ENCODE measurements at regions not wholly inside any gene's neighbourhood (a gene's known extent, or its start where the extent isn't known, plus 50 kb on each side); places are given as distances from the start of the nearest gene placed in this dataset.
"Not testable (repeated sequence)": the region's sequence is repeated elsewhere in the genome, so short reads cannot be mapped to it uniquely, and the experiment has no call there.

DNA sequence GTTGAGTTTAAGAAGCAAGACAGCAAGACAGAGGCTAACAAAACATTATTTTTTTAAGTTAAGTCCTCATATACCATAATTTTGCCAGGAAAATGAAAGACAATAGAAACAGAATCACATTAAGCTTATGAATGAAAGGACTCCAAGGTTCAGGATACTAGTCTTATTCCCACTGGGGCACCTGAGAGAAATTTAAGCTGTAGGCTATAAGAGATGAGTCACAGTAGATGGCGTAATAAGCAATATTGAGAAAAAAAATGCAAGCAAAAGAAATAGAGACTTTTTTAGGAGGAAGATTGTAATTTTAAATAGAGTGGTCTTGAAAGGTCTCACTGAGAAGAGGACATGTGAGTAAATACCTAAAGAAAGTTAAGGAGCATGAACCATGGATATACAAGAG is 57.1 kb upstream of the KIF2B start:
- no peaks in the 10 kb centered on the region for H3K4me1 Mint-ChIP-seq
- DNase-seq = no peak
- no peak overlapping the region for H3K27ac Mint-ChIP-seq
- H3K9me3 Mint-ChIP-seq = peaks cover 14% of the 10 kb centered on the region
- H3K4me3 Mint-ChIP-seq = no peak overlapping the region
- CTCF ChIA-PET = no interaction called here
- no peaks in the 10 kb centered on the region for H3K36me3 Mint-ChIP-seq
- no peaks in the 10 kb centered on the region for H3K27me3 Mint-ChIP-seq

DNA sequence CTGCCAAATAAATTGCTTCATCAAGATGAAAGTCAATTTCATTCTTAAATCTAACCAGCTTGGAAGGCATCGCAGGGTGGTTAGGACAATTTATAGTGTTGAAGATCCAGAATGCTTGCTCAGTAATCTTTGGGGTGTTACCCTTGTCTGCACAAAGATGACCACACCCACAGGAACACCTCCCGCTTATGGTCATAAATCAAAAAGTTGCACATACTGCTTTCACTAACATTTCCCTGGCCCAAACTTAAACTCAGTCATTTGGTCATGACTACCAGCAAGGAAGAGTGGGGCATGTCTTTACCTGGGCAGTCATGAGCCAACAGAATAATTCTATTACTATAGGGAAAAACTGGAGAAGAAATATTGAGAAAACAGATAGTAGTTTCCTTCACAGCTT is 57.6 kb upstream of the KIF2B start:
- CTCF ChIA-PET = no interaction called here
- Mint-ChIP-seq H3K36me3 (no peaks in the 10 kb centered on the region), H3K27ac (no peak overlapping the region), H3K9me3 (peaks cover 14% of the 10 kb centered on the region), H3K4me1 (no peaks in the 10 kb centered on the region), H3K4me3 (no peak overlapping the region), H3K27me3 (no peaks in the 10 kb centered on the region)
- no peak for DNase-seq

DNA sequence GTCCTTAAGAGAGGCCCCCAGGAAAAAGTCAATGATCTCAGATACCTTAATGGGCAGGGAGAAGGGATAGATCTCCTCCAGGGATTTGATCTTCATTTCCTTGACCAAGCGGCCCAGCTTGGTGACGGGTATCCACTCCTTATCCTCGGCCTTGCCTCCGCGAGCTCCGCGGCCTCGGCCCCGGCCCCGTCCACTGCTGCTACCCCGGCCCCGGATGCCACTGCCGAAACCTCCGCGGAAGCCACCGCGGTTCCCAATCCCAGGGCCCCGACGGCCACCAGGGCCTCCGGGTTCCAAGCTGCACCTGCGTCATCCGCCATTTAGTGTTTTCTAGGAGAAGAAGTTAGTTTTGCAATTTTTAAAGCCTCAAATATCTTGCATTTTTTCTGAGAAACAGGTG is 65.2 kb upstream of the KIF2B start:
- Mint-ChIP-seq H3K36me3 (no peaks in the 10 kb centered on the region), H3K27me3 (no peaks in the 10 kb centered on the region), H3K4me1 (no peaks in the 10 kb centered on the region), H3K9me3 (peaks cover 5% of the 10 kb centered on the region), H3K27ac (no peak overlapping the region), H3K4me3 (no peak overlapping the region)
- CTCF ChIA-PET = no interaction called here
- no peak for DNase-seq

DNA sequence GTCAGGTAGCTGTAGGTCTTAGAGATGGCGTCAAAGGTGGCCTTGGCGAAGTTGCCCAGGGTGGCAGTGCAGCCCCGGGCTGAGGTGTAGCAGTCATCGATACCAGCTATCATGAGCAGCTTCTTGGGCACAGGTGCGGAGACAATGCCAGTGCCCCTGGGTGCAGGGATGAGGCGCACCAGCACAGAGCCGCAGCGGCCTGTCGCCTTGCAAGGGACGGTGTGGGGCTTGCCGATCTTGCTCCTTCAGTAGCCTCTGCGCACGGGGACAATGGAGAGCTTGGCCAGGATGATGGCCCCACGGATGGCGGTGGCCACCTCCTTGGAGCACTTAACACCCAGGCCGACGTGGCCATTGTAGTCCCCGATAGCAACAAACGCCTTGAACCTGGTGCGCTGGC is 65.6 kb upstream of the KIF2B start:
- CTCF ChIA-PET = not testable (repeated sequence)

DNA sequence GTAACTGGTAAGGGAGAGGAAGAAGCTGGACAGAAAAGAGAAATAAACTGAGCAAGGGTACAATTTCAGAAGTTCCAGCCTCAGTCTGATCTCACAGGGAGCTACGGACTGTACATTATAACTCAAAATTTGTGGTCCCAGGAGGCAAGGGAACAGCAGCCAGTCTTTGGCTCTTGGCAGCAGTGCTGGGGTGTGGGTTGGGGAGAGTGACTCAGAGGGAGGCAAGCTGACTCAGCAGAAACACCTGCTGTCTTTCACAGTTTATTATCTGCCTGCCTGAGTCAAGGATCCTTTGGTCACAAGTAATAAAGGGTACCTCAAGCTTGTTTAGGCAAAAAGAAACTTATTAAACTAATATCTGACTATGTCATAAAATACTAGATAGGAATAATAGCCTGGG is 73.5 kb upstream of the KIF2B start:
- peaks cover 8% of the 10 kb centered on the region for H3K9me3 Mint-ChIP-seq
- H3K36me3 Mint-ChIP-seq = no peaks in the 10 kb centered on the region
- no peak overlapping the region for H3K4me3 Mint-ChIP-seq
- no peaks in the 10 kb centered on the region for H3K4me1 Mint-ChIP-seq
- CTCF ChIA-PET = no interaction called here
- no peaks in the 10 kb centered on the region for H3K27me3 Mint-ChIP-seq
- H3K27ac Mint-ChIP-seq = no peak overlapping the region
- no peak for DNase-seq

More for the DNA sequence above, 65.6 kb upstream of the KIF2B start:
- H3K36me3 Mint-ChIP-seq, DNase-seq, H3K4me3 Mint-ChIP-seq, H3K4me1 Mint-ChIP-seq, H3K27me3 Mint-ChIP-seq, H3K9me3 Mint-ChIP-seq, H3K27ac Mint-ChIP-seq: not testable (repeated sequence)

DNA sequence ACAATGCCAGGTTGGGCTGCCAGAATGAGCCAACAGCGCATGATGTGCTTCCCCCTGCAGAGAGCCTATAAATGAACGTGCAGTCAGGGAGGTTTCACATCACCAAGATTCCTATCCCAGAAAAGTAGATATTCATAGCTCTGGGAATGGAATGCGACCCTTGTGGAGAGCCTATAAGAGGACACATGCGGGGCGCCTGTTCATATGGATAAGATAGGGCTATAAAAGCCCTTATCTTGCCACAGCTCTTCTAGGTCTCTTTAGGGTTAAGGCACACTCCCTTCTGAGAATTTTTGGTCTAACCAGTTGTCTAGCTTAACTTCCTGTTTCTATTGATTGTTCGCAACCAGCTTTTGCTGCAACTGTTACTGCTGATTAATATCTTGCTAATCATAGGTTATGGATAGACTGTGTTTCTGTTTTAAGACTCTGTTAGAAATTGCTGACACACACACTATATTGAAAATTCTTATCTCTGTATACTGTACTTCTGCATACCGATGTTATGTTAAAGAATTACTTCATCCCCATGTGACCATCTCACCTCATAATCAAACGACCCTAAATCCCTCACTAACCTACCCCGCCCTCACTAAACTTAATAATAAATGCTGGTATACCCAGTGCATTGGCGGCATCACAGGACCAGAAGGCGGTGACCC is 74.4 kb upstream of the KIF2B start:
- CTCF ChIA-PET, H3K9me3 Mint-ChIP-seq, H3K27me3 Mint-ChIP-seq, H3K27ac Mint-ChIP-seq, H3K36me3 Mint-ChIP-seq, H3K4me3 Mint-ChIP-seq, H3K4me1 Mint-ChIP-seq, DNase-seq: not testable (repeated sequence)

DNA sequence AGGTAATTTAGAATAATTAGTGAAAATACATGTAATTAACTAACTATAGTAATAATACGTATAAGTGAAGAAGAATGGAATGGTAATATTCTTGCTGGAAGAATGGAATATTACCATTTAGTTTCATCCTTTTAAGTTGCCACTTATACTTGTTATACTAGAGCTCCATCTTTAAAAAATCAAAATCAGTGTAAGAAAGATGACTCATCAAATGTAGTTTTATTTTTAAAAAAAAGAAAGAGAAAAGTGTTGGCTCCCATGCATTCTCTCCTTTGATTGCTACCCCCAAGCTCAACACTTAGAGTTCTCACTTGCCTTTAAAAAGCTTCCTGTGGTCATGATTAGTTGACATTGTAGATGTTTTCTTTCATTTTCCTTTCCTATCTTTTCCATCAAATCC is 82.4 kb upstream of the KIF2B start:
- no peaks in the 10 kb centered on the region for H3K4me1 Mint-ChIP-seq
- no peaks in the 10 kb centered on the region for H3K36me3 Mint-ChIP-seq
- H3K4me3 Mint-ChIP-seq = no peak overlapping the region
- no peak overlapping the region for H3K27ac Mint-ChIP-seq
- peaks cover 5% of the 10 kb centered on the region for H3K9me3 Mint-ChIP-seq
- no peaks in the 10 kb centered on the region for H3K27me3 Mint-ChIP-seq
- DNase-seq = no peak
- CTCF ChIA-PET = no interaction called here

DNA sequence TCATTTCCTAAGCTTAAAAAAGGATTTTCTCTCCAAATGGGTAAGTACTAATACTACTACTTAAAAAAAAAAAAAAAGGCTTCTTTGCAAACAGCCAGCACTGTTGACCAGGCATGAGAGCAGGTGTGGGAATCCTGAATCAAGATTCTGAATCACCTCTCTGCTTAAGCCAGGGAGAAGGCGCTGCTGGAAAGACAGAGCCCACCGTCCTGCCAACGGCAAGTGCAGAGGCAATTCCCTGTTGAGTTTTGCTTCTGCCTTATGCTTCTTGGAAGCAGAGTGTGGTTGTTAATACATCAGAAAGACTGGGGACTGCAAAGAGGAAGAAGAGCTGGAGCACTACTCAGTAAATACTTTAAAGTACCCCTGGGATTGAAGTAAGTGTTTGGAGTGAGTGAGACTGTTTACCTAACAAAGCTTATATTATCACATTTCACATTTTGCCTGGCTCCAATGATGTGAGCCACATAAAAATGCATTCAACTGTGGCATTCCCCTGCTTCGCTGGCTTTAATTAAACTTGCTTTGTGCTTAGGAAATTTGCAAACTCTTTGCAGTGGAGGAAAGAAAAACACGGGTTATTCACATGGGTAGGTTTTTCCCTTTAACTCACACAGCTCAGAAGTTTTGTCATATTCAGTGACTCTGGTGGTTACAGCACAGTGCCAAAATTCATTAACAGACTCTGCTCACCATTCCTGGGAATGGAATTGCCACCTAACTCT is 86.0 kb upstream of the KIF2B start:
- H3K9me3 Mint-ChIP-seq = peaks cover 5% of the 10 kb centered on the region
- H3K36me3 Mint-ChIP-seq = no peaks in the 10 kb centered on the region
- no peaks in the 10 kb centered on the region for H3K27me3 Mint-ChIP-seq
- DNase-seq = no peak
- no peak overlapping the region for H3K27ac Mint-ChIP-seq
- no peak overlapping the region for H3K4me3 Mint-ChIP-seq
- H3K4me1 Mint-ChIP-seq = no peaks in the 10 kb centered on the region
- CTCF ChIA-PET = no interaction called here

DNA sequence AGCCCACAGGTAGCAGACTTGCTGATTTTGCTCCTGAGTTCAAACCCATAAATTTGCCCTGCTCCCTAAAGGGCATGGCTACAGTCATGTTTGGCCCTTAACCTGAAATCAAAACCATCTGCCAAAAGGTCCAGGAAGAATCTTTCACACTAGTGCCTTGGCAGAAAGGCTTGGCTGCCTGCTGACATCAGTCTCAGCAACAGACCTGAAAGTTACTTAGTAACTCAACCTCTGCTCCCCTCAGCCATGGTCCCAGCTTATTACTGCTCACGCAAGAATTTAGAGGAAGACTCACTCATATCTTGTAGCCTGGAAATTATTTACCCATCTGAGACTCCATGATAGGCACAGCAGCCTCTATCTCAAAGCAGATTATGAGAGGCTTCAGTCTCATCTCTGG is 98.0 kb upstream of the KIF2B start:
- peaks cover 12% of the 10 kb centered on the region for H3K9me3 Mint-ChIP-seq
- no peak for DNase-seq
- no peaks in the 10 kb centered on the region for H3K27me3 Mint-ChIP-seq
- CTCF ChIA-PET = no interaction called here
- H3K36me3 Mint-ChIP-seq = no peaks in the 10 kb centered on the region
- no peak overlapping the region for H3K27ac Mint-ChIP-seq
- no peaks in the 10 kb centered on the region for H3K4me1 Mint-ChIP-seq
- H3K4me3 Mint-ChIP-seq = no peak overlapping the region

DNA sequence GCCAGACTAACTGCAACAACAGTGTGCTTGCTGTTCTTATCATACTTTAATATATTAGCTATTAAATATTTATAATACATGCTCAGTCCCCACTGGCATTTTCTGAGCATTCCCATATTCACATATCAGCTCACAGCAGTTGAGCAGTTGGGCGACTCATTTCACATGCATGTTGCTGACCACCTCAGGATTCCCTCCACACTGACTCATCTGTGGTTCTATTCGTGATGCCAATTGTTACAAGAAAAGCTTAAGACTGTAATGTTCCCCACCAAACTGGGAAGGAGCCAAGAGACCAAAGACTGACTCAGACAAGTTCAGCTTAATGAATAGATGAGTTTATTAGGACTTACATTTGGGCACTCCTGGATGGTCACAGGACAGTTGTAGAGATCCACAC is 100.3 kb upstream of the KIF2B start:
- DNase-seq = no peak
- Mint-ChIP-seq H3K4me1 (no peaks in the 10 kb centered on the region), H3K4me3 (no peak overlapping the region), H3K27me3 (no peaks in the 10 kb centered on the region), H3K27ac (no peak overlapping the region), H3K9me3 (peaks cover 9% of the 10 kb centered on the region), H3K36me3 (no peaks in the 10 kb centered on the region)
- CTCF ChIA-PET = no interaction called here

DNA sequence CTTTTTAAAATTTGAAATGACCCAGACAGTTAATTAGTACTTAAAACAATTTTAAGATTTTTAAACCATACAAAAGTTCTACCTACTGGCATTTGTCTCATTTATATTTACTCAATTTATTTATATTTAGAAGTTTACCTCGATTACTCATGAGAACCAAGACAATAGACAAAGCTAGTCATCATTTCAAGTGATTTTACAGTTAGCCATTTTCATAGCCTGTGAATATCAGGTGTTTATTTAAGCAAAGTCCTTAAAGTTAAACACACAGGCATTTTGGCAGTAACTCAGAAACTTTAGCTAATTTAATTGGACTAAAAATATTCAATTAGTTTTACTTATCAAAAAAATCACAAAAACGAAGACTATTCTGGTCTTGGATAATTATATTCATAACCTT is 101.6 kb upstream of the KIF2B start:
- no peaks in the 10 kb centered on the region for H3K4me1 Mint-ChIP-seq
- no peaks in the 10 kb centered on the region for H3K27me3 Mint-ChIP-seq
- H3K9me3 Mint-ChIP-seq = peaks cover 8% of the 10 kb centered on the region
- H3K36me3 Mint-ChIP-seq = no peaks in the 10 kb centered on the region
- CTCF ChIA-PET = no interaction called here
- H3K27ac Mint-ChIP-seq = no peak overlapping the region
- H3K4me3 Mint-ChIP-seq = no peak overlapping the region
- DNase-seq = no peak

DNA sequence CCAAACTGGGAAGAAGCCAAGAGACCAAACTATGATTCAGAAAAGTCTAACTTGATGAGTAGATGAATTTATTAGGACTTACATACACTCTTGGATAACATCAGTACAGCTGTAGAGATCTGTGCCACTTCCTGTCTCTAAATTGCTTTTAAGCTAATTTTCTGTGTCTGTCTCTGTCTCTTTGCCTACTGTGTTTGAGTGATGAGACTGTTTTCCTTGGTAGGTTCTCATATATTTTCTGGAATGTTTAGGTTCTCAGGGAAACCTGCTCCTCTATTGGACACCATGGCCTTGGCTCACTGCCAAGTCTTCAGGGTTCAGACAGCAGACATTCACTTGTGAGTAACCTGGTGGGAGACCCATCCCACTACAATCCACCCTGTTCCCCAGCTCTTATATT is 103.5 kb upstream of the KIF2B start:
- Mint-ChIP-seq H3K27ac (no peak overlapping the region), H3K4me3 (no peak overlapping the region), H3K4me1 (no peaks in the 10 kb centered on the region), H3K27me3 (no peaks in the 10 kb centered on the region), H3K36me3 (no peaks in the 10 kb centered on the region), H3K9me3 (peaks cover 6% of the 10 kb centered on the region)
- DNase-seq = no peak
- CTCF ChIA-PET = no interaction called here

DNA sequence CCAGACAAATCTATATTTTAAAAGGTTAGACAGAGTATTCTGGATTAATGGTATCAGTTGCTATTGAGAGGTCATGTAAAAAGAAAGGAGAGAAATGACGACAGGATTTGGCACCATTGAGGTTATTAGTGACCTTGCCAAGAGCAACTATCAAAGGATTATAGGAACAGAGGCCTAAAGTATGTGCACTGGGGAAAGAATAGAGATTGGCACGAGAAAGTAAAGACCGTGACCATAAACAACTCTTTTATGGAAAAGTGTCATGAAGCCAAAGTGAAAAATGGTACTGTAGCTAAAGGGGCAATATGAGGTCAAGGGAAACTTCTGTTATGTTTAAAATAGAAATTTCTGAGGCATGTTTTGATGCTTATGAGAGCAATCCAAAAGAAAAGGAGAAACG is 115.2 kb upstream of the KIF2B start:
- Mint-ChIP-seq H3K27ac (no peak overlapping the region), H3K36me3 (no peaks in the 10 kb centered on the region), H3K4me1 (no peaks in the 10 kb centered on the region), H3K9me3 (peaks cover 19% of the 10 kb centered on the region), H3K27me3 (no peaks in the 10 kb centered on the region), H3K4me3 (no peak overlapping the region)
- CTCF ChIA-PET = no interaction called here
- DNase-seq = no peak

DNA sequence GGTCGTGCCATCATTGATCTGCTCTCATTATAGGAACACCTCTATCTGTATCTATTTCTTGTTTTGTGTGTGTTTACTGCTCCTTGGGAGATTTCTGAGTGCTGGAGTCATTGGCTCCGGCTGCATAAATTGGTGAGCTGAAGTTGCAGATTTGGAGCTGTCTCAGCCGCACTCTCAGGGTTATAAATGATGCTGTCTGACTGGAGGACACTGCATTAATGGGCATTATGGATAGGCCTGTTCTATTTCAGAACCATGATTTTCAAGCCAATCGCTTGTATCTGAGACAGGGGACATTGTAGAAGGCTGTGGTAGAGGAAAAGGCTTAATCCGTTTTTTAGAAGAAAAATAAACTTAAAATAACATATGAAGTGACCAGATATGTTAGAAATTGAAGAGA is 126.4 kb upstream of the KIF2B start:
- Mint-ChIP-seq H3K27ac (no peak overlapping the region), H3K4me1 (no peaks in the 10 kb centered on the region), H3K9me3 (peaks cover 10% of the 10 kb centered on the region), H3K4me3 (no peak overlapping the region), H3K36me3 (no peaks in the 10 kb centered on the region), H3K27me3 (no peaks in the 10 kb centered on the region)
- DNase-seq = no peak
- CTCF ChIA-PET = no interaction called here

DNA sequence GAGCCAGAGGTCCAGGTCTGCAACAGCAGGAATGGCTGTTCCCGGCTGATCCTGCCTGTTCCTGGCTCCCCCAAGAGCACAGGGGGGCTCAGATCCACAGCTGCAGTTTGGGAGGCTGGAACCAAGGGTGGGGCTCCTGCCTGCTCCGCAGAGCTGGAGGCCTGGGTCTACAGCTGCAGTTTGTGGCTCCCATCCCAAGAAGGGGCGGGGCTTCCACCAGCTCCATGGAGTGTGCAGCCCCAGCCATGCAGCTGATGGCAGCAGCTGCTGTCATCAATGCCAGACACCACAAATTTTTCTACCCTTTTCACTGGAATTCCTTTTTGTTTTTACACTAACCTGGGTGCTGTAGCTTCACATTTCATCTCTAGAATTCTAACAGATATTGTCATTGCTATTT is 135.4 kb upstream of the KIF2B start:
- H3K27me3 Mint-ChIP-seq = no peaks in the 10 kb centered on the region
- CTCF ChIA-PET = no interaction called here
- H3K9me3 Mint-ChIP-seq = peaks cover 12% of the 10 kb centered on the region
- no peak overlapping the region for H3K27ac Mint-ChIP-seq
- DNase-seq = no peak
- no peaks in the 10 kb centered on the region for H3K4me1 Mint-ChIP-seq
- no peak overlapping the region for H3K4me3 Mint-ChIP-seq
- no peaks in the 10 kb centered on the region for H3K36me3 Mint-ChIP-seq

DNA sequence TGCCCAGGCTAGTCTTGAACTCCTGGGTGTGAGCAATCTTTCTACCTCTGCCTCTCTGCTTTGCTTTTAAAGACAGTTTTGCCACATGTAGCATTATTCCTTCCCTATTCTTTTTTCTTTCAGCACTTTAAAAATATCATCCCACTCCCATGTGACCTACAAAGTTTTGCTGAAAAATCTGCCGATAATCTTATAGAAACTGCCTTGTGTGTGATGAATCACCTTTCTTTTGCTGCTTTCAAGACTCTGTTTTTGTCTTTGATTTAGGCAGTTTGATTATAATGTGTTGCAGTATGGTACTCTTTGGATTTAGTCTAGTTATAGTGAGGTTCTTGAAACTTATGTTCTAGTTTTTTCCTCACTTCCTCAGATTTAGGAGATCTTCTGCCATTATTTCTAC is 142.0 kb upstream of the KIF2B start:
- DNase-seq = no peak
- Mint-ChIP-seq H3K4me1 (no peaks in the 10 kb centered on the region), H3K4me3 (no peak overlapping the region), H3K27me3 (no peaks in the 10 kb centered on the region), H3K27ac (no peak overlapping the region), H3K9me3 (peaks cover 9% of the 10 kb centered on the region), H3K36me3 (no peaks in the 10 kb centered on the region)
- CTCF ChIA-PET = no interaction called here
